ENCODE measurements at regions not wholly inside any gene's neighbourhood (a gene's known extent, or its start where the extent isn't known, plus 50 kb on each side); places are given as distances from the start of the nearest gene placed in this dataset.
"Not testable (repeated sequence)": the region's sequence is repeated elsewhere in the genome, so short reads cannot be mapped to it uniquely, and the experiment has no call there.

GRCh38 chr3:144023543-144023942, 51.9 kb downstream of the DIPK2A start:
- H3K36me3 ChIP-seq (ENCODE audit: insufficient read depth, low read length, poor library complexity, severe bottlenecking); H3K27ac ChIP-seq (ENCODE audit: low read depth, low read length, poor library complexity, severe bottlenecking); H3K4me1 ChIP-seq (ENCODE audit: insufficient read depth, low read length, poor library complexity, severe bottlenecking); DNase-seq (ENCODE audit: low spot score); H3K9me3 ChIP-seq (ENCODE audit: low read depth, low read length, poor library complexity, severe bottlenecking); CTCF ChIA-PET; POLR2A ChIA-PET (ENCODE audit: low non-redundant PET); H3K4me3 ChIP-seq (ENCODE audit: low read depth, low read length, poor library complexity, severe bottlenecking); BruUV-seq (replicated peaks); H3K27me3 ChIP-seq (replicated peaks; ENCODE audit: insufficient read depth, low read depth, low read length, poor library complexity); intact Hi-C loops (cut with micrococcal nuclease; ENCODE audit: unreplicated experiment): not testable (repeated sequence)

- no peak overlapping the region for H3K27ac ChIP-seq (ENCODE audit: low read depth, low read length, poor library complexity, severe bottlenecking)
- peaks cover 8% of the 10 kb centered on the region for H3K27me3 ChIP-seq (replicated peaks; ENCODE audit: insufficient read depth, low read depth, low read length, poor library complexity)
- peaks cover 24% of the 10 kb centered on the region for H3K4me1 ChIP-seq (ENCODE audit: insufficient read depth, low read length, poor library complexity, severe bottlenecking)
- no peaks in the 10 kb centered on the region for H3K9me3 ChIP-seq (ENCODE audit: low read depth, low read length, poor library complexity, severe bottlenecking)
- TF ChIP-seq EZH2 (IDR thresholded peaks at IDR 0.05; ENCODE audit: borderline replicate concordance, low read depth, low read length, poor library complexity, severe bottlenecking) (no peak), CTCF (conservative IDR thresholded peaks at IDR 0.05; ENCODE audit: low read depth, low read length) (no peak)
- no TSS peak for BruUV-seq (replicated peaks)
- ChIA-PET POLR2A (ENCODE audit: low non-redundant PET) (no interaction called here), CTCF (no interaction called here)
- DNase-seq (ENCODE audit: low spot score), result no peak
- H3K36me3 ChIP-seq (ENCODE audit: insufficient read depth, low read length, poor library complexity, severe bottlenecking), result no peaks in the 10 kb centered on the region
- intact Hi-C loops (cut with micrococcal nuclease; ENCODE audit: unreplicated experiment), result no loop called here
- H3K4me3 ChIP-seq (ENCODE audit: low read depth, low read length, poor library complexity, severe bottlenecking), result no peak overlapping the region
Observed at GRCh38 chr3:144028798-144029411, 57.3 kb downstream of the DIPK2A start.

GRCh38 chr3:144029769-144030168, 58.1 kb downstream of the DIPK2A start:
- ChIA-PET POLR2A (ENCODE audit: low non-redundant PET) (no interaction called here), CTCF (no interaction called here)
- H3K36me3 ChIP-seq (ENCODE audit: insufficient read depth, low read length, poor library complexity, severe bottlenecking), result no peaks in the 10 kb centered on the region
- H3K9me3 ChIP-seq (ENCODE audit: low read depth, low read length, poor library complexity, severe bottlenecking), result no peaks in the 10 kb centered on the region
- no peak for DNase-seq (ENCODE audit: low spot score)
- peaks cover 8% of the 10 kb centered on the region for H3K27me3 ChIP-seq (replicated peaks; ENCODE audit: insufficient read depth, low read depth, low read length, poor library complexity)
- BruUV-seq (replicated peaks), result no TSS peak
- intact Hi-C loops (cut with micrococcal nuclease; ENCODE audit: unreplicated experiment), result no loop called here
- H3K27ac ChIP-seq (ENCODE audit: low read depth, low read length, poor library complexity, severe bottlenecking), result no peak overlapping the region
- no peak overlapping the region for H3K4me3 ChIP-seq (ENCODE audit: low read depth, low read length, poor library complexity, severe bottlenecking)
- TF ChIP-seq EZH2 (IDR thresholded peaks at IDR 0.05; ENCODE audit: borderline replicate concordance, low read depth, low read length, poor library complexity, severe bottlenecking) (no peak), CTCF (conservative IDR thresholded peaks at IDR 0.05; ENCODE audit: low read depth, low read length) (no peak)
- H3K4me1 ChIP-seq (ENCODE audit: insufficient read depth, low read length, poor library complexity, severe bottlenecking), result peaks cover 26% of the 10 kb centered on the region

GRCh38 chr3:144031938-144032337, 60.3 kb downstream of the DIPK2A start:
- no peak overlapping the region for H3K4me3 ChIP-seq (ENCODE audit: low read depth, low read length, poor library complexity, severe bottlenecking)
- no peaks in the 10 kb centered on the region for H3K36me3 ChIP-seq (ENCODE audit: insufficient read depth, low read length, poor library complexity, severe bottlenecking)
- CTCF ChIA-PET, result no interaction called here
- H3K4me1 ChIP-seq (ENCODE audit: insufficient read depth, low read length, poor library complexity, severe bottlenecking), result peaks cover 26% of the 10 kb centered on the region
- TF ChIP-seq CTCF (conservative IDR thresholded peaks at IDR 0.05; ENCODE audit: low read depth, low read length) (no peak), EZH2 (IDR thresholded peaks at IDR 0.05; ENCODE audit: borderline replicate concordance, low read depth, low read length, poor library complexity, severe bottlenecking) (no peak)
- intact Hi-C loops (cut with micrococcal nuclease; ENCODE audit: unreplicated experiment), result no loop called here
- POLR2A ChIA-PET (ENCODE audit: low non-redundant PET), result no interaction called here
- peaks cover 8% of the 10 kb centered on the region for H3K27me3 ChIP-seq (replicated peaks; ENCODE audit: insufficient read depth, low read depth, low read length, poor library complexity)
- no peak overlapping the region for H3K27ac ChIP-seq (ENCODE audit: low read depth, low read length, poor library complexity, severe bottlenecking)
- H3K9me3 ChIP-seq (ENCODE audit: low read depth, low read length, poor library complexity, severe bottlenecking), result no peaks in the 10 kb centered on the region
- peak; percentile 27 for DNase-seq (ENCODE audit: low spot score)
- BruUV-seq (replicated peaks), result no TSS peak

All from A673 (cell line).